ENCODE measurements at regions not wholly inside any gene's neighbourhood (a gene's known extent, or its start where the extent isn't known, plus 50 kb on each side); places are given as distances from the start of the nearest gene placed in this dataset.

DNA sequence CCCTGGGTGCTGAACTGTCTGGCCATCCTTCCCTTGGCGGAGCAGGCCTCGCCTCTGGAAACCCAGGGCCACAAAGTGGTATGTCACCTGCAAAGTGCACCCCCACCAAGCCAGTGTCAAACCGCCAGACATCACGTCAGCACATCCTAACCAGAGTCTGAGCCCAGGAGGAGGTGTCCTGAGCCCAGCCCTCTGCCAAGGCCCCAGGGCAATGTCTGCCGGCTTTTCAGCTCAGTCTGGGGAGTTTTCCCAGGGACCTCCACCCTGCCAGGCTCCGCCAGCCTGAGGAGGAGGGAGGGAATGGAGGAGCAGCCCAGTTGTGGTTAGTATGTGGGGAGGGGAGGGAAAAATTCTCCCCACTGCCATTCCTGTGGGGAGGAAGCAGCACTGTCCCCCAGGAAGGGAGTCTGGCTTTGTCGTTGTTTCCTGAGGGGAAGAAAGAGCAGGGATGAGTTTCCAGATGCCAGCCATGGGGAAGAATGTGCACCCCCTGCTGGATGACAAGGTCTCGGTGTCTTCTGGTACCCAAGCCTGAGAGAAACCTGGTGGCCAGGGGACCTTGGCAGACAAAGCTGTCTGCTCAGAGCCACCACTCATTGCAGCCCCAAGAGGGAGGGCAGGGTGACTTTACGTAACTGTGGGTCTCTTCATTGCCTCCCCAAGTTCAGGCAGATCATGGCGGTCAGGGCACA, 81.4 kb upstream of the CD82 start:
- H3K36me3 ChIP-seq: no peaks in the 10 kb centered on the region
- intact Hi-C loops (cut with DNase I; ENCODE audit: low total_unique reads): no loop called here
- no peaks in the 10 kb centered on the region for H3K27me3 ChIP-seq
- H3K4me1 ChIP-seq: no peaks in the 10 kb centered on the region
- DNase-seq: no peak
- no peak overlapping the region for H3K27ac ChIP-seq
- H3K9me3 ChIP-seq: no peaks in the 10 kb centered on the region
- no peak overlapping the region for H3K4me3 ChIP-seq
- no peak for TF ChIP-seq POLR2A (IDR thresholded peaks at IDR 0.05)
- TF ChIP-seq, protein P1, sequence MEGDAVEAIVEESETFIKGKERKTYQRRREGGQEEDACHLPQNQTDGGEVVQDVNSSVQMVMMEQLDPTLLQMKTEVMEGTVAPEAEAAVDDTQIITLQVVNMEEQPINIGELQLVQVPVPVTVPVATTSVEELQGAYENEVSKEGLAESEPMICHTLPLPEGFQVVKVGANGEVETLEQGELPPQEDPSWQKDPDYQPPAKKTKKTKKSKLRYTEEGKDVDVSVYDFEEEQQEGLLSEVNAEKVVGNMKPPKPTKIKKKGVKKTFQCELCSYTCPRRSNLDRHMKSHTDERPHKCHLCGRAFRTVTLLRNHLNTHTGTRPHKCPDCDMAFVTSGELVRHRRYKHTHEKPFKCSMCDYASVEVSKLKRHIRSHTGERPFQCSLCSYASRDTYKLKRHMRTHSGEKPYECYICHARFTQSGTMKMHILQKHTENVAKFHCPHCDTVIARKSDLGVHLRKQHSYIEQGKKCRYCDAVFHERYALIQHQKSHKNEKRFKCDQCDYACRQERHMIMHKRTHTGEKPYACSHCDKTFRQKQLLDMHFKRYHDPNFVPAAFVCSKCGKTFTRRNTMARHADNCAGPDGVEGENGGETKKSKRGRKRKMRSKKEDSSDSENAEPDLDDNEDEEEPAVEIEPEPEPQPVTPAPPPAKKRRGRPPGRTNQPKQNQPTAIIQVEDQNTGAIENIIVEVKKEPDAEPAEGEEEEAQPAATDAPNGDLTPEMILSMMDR (IDR thresholded peaks at IDR 0.05): no peak

DNA sequence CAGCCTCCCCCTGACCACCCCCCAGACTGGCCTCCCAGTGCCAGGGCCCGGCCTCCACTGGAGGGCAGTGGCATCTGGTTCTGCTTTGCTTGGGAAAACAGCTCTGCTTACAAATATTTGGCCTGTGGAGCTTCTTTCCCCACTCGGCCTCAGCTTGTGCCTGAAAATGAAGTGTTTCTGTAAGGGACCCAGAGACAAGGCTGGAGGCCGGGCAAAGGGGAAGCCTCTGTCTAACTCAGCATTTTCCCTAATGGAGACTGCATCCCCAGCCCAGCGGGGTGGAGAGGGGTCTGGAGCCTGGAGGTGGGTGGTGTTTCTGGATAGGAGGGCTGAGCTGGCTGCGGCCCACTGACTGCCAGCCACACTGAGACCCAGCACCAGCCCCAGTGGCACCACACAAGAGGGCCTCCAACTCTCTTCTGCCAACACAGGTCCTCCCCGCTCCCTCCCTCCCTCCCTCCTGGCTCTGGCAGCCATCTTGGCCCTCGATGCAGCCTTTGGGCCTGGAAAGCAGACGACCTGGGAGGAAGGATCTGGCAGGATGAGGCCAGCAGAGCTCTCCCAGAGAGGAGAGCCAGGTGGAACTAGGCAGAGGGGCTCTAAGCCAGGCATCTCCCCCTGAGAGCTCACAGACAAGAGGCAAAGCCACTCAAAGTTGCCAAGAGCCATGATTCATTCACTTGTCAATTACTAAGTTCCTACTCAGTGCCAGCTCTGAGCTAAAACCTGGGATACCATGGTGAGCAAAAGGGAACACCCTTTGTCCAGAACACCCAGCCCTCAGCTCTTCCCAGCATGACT, 77.1 kb upstream of the CD82 start:
- H3K4me3 ChIP-seq: no peak overlapping the region
- no peaks in the 10 kb centered on the region for H3K36me3 ChIP-seq
- no peak for TF ChIP-seq POLR2A (IDR thresholded peaks at IDR 0.05)
- TF ChIP-seq, protein P1 (IDR thresholded peaks at IDR 0.05): no peak
- no peaks in the 10 kb centered on the region for H3K9me3 ChIP-seq
- no peak overlapping the region for H3K27ac ChIP-seq
- intact Hi-C loops (cut with DNase I; ENCODE audit: low total_unique reads): no loop called here
- H3K27me3 ChIP-seq: no peaks in the 10 kb centered on the region
- no peak for DNase-seq
- H3K4me1 ChIP-seq: no peaks in the 10 kb centered on the region

DNA sequence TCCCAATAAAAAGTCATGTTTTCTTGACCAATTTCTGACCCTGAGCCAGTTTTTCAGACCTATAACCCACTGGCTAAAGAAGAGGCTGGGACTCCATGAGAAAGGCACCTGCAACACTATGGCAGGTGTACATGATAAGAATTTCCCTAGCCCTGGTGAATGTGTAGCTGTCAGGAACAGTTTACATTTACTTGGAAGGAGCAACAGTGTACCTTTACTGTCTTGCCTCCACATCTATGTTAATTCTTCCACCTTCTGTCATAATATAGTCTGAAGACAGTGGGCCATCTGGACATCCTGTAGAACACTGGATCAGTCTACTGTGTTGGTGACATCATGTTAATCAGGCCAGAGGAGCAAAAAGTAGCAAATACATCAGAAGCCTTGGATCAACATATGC, 72.1 kb upstream of the CD82 start:
- H3K9me3 ChIP-seq: no peaks in the 10 kb centered on the region
- no peaks in the 10 kb centered on the region for H3K36me3 ChIP-seq
- no peaks in the 10 kb centered on the region for H3K27me3 ChIP-seq
- no peak for DNase-seq
- intact Hi-C loops (cut with DNase I; ENCODE audit: low total_unique reads): no loop called here
- H3K4me1 ChIP-seq: peaks cover 3 to 7% of the 10 kb centered on the region in 2 donors
- no peak overlapping the region for H3K4me3 ChIP-seq
- H3K27ac ChIP-seq: no peak overlapping the region
- TF ChIP-seq POLR2A (IDR thresholded peaks at IDR 0.05): no peak
- TF ChIP-seq, protein P1 (IDR thresholded peaks at IDR 0.05): no peak

DNA sequence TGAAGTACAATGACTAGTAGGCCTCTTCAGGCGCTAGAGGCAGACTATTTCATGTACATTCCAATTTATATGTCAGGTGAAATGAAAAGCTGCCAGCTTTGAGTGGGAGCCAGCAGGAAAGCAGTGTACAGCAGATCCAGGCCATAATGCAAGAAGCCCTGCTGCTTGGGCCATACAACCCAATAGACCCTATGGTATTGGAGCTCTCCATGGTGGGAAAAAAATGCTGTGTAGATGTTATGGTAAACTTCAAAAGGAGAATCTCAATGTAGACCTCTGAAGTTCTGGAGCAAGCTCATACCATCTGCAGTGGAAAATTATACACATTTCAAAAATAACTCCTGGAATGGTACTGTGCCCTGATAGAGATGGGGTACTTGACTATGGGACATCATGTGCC, 71.5 kb upstream of the CD82 start:
- intact Hi-C loops (cut with DNase I; ENCODE audit: low total_unique reads): no loop called here
- H3K27me3 ChIP-seq: no peaks in the 10 kb centered on the region
- no peak for TF ChIP-seq POLR2A (IDR thresholded peaks at IDR 0.05)
- TF ChIP-seq, protein P1 (IDR thresholded peaks at IDR 0.05): no peak

DNA sequence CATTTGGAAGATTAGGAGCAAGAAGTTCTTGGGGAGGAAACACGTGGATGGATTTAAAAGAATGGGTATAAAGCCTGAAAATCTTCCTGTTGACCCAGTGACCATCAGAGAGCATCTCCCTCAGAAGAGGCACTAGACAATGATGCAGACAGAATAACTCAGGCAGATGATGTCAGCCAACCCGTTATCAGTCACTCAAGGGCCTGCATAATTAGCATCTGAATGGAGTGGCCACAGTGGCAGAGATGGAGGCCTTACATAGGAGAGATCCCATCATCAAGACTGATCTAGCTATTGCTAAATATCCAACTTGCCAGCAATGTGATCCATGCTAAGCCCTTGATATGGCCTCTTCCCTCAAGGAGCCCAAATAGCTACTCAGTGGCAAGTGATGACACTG, 70.7 kb upstream of the CD82 start:
- Histone ChIP-seq H3K4me3 (no peak overlapping the region), H3K36me3 (no peaks in the 10 kb centered on the region), H3K27ac (no peak overlapping the region), H3K4me1 (peaks cover 3 to 7% of the 10 kb centered on the region in 2 donors), H3K27me3 (no peaks in the 10 kb centered on the region), H3K9me3 (peaks cover 0 to 9% of the 10 kb centered on the region in 2 donors)
- no peak for DNase-seq
- TF ChIP-seq POLR2A (IDR thresholded peaks at IDR 0.05): no peak
- TF ChIP-seq, protein P1 (IDR thresholded peaks at IDR 0.05): no peak
- intact Hi-C loops (cut with DNase I; ENCODE audit: low total_unique reads): no loop called here

More for the DNA sequence above, 71.5 kb upstream of the CD82 start:
- no peak for DNase-seq
- Histone ChIP-seq H3K4me1 (peaks cover 3 to 7% of the 10 kb centered on the region in 2 donors), H3K27ac (no peak overlapping the region), H3K9me3 (peaks cover 0 to under 1% of the 10 kb centered on the region in 2 donors), H3K4me3 (no peak overlapping the region), H3K36me3 (no peaks in the 10 kb centered on the region)

Measured in uterus (tissue), 3 donors.